Suprapubic skin (tissue), 3 donors: ENCODE measurements at regions not wholly inside any gene's neighbourhood (a gene's known extent, or its start where the extent isn't known, plus 50 kb on each side); places are given as distances from the start of the nearest gene placed in this dataset.

Experiments
- POLR2A ChIP-seq, 2 donors: fragments of 450-650 bp; IDR thresholded peaks; one replicate each; pipeline ENCODE4 v1.6.1; 2017; ENCODE audit warnings: antibody characterized with exemption in 2 of 2, mild to moderate bottlenecking in 2 of 2, moderate library complexity in 2 of 2
- TF ChIP-seq, protein P1 (sequence below), 2 donors: fragments of 200-600 bp in 1 of 2; fragments of 450-650 bp in 1 of 2; sonication (generic) in 1 of 2; IDR thresholded peaks; one replicate each; pipeline ENCODE4 v1.5.1; 2016 to 2019; ENCODE audit warnings: antibody characterized with exemption in 2 of 2, mild to moderate bottlenecking in 1 of 2, moderate library complexity in 1 of 2

DNA sequence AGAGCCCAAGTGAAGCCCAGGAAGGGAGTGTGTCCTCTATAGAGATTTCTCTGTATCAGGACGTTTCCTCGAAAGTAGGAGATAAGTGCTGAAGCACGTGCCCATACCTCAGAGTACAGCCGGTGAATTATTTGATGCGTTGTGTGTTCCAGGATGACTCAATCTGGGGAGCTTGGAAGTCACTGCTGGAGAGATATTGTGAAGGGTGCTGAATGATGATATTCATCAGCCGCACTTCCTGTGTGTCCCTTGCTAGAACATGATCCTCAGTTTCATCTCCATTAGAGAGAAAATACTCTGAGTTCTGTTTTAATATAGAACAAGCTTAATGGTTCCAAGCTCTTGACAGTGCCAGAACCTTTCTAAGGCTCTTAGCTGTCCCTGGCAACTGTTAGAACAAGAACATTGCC, 402.3 kb upstream of the ADAMTSL1 start:
- TF ChIP-seq, protein P1, sequence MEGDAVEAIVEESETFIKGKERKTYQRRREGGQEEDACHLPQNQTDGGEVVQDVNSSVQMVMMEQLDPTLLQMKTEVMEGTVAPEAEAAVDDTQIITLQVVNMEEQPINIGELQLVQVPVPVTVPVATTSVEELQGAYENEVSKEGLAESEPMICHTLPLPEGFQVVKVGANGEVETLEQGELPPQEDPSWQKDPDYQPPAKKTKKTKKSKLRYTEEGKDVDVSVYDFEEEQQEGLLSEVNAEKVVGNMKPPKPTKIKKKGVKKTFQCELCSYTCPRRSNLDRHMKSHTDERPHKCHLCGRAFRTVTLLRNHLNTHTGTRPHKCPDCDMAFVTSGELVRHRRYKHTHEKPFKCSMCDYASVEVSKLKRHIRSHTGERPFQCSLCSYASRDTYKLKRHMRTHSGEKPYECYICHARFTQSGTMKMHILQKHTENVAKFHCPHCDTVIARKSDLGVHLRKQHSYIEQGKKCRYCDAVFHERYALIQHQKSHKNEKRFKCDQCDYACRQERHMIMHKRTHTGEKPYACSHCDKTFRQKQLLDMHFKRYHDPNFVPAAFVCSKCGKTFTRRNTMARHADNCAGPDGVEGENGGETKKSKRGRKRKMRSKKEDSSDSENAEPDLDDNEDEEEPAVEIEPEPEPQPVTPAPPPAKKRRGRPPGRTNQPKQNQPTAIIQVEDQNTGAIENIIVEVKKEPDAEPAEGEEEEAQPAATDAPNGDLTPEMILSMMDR (IDR thresholded peaks at IDR 0.05), result no peak
- no peak for TF ChIP-seq POLR2A (IDR thresholded peaks at IDR 0.05)
